ENCODE measurements at regions not wholly inside any gene's neighbourhood (a gene's known extent, or its start where the extent isn't known, plus 50 kb on each side); places are given as distances from the start of the nearest gene placed in this dataset.

- H3K4me1 ChIP-seq (ENCODE audit: insufficient read depth, low read length, poor library complexity, severe bottlenecking): peaks cover 34% of the 10 kb centered on the region
- no peaks in the 10 kb centered on the region for H3K36me3 ChIP-seq (ENCODE audit: insufficient read depth, low read length, poor library complexity, severe bottlenecking)
- peak; percentile 60 for DNase-seq (ENCODE audit: low spot score)
- H3K27ac ChIP-seq (ENCODE audit: low read depth, low read length, poor library complexity, severe bottlenecking): no peak overlapping the region
- H3K27me3 ChIP-seq (replicated peaks; ENCODE audit: insufficient read depth, low read depth, low read length, poor library complexity): no peaks in the 10 kb centered on the region
- TF ChIP-seq CTCF (conservative IDR thresholded peaks at IDR 0.05; ENCODE audit: low read depth, low read length): no peak
- TF ChIP-seq EZH2 (IDR thresholded peaks at IDR 0.05; ENCODE audit: borderline replicate concordance, low read depth, low read length, poor library complexity, severe bottlenecking): no peak
- no TSS peak for BruUV-seq (replicated peaks)
- no peak overlapping the region for H3K4me3 ChIP-seq (ENCODE audit: low read depth, low read length, poor library complexity, severe bottlenecking)
- ChIA-PET POLR2A (ENCODE audit: low non-redundant PET) (no interaction called here), CTCF (no interaction called here)
- H3K9me3 ChIP-seq (ENCODE audit: low read depth, low read length, poor library complexity, severe bottlenecking): peaks cover 6% of the 10 kb centered on the region
- intact Hi-C loops (cut with micrococcal nuclease; ENCODE audit: unreplicated experiment): no loop called here
These were observed 831.6 kb upstream of the EYS start for GRCh38 chr6:66538551-66539135.

GRCh38 chr6:66533921-66534404, 826.9 kb upstream of the EYS start:
- Histone ChIP-seq H3K27me3 (replicated peaks; ENCODE audit: insufficient read depth, low read depth, low read length, poor library complexity) (no peaks in the 10 kb centered on the region), H3K27ac (ENCODE audit: low read depth, low read length, poor library complexity, severe bottlenecking) (no peak overlapping the region), H3K4me3 (ENCODE audit: low read depth, low read length, poor library complexity, severe bottlenecking) (no peak overlapping the region), H3K4me1 (ENCODE audit: insufficient read depth, low read length, poor library complexity, severe bottlenecking) (peaks cover 38% of the 10 kb centered on the region), H3K9me3 (ENCODE audit: low read depth, low read length, poor library complexity, severe bottlenecking) (no peaks in the 10 kb centered on the region), H3K36me3 (ENCODE audit: insufficient read depth, low read length, poor library complexity, severe bottlenecking) (no peaks in the 10 kb centered on the region)
- intact Hi-C loops (cut with micrococcal nuclease; ENCODE audit: unreplicated experiment): no loop called here
- TF ChIP-seq CTCF (conservative IDR thresholded peaks at IDR 0.05; ENCODE audit: low read depth, low read length) (0 out of 2 replicates have a peak, but pooled peaks have one; percentile 28), EZH2 (IDR thresholded peaks at IDR 0.05; ENCODE audit: borderline replicate concordance, low read depth, low read length, poor library complexity, severe bottlenecking) (no peak)
- POLR2A ChIA-PET (ENCODE audit: low non-redundant PET): no interaction called here
- BruUV-seq (replicated peaks): no TSS peak
- DNase-seq (ENCODE audit: low spot score): peak; percentile 92
- CTCF ChIA-PET: no interaction called here

- Histone ChIP-seq H3K36me3 (ENCODE audit: insufficient read depth, low read length, poor library complexity, severe bottlenecking) (no peaks in the 10 kb centered on the region), H3K27ac (ENCODE audit: low read depth, low read length, poor library complexity, severe bottlenecking) (no peak overlapping the region), H3K4me1 (ENCODE audit: insufficient read depth, low read length, poor library complexity, severe bottlenecking) (no peaks in the 10 kb centered on the region), H3K9me3 (ENCODE audit: low read depth, low read length, poor library complexity, severe bottlenecking) (no peaks in the 10 kb centered on the region), H3K27me3 (replicated peaks; ENCODE audit: insufficient read depth, low read depth, low read length, poor library complexity) (no peaks in the 10 kb centered on the region), H3K4me3 (ENCODE audit: low read depth, low read length, poor library complexity, severe bottlenecking) (no peak overlapping the region)
- intact Hi-C loops (cut with micrococcal nuclease; ENCODE audit: unreplicated experiment): no loop called here
- BruUV-seq (replicated peaks): no TSS peak
- ChIA-PET CTCF (no interaction called here), POLR2A (ENCODE audit: low non-redundant PET) (no interaction called here)
- DNase-seq (ENCODE audit: low spot score): no peak
- TF ChIP-seq EZH2 (IDR thresholded peaks at IDR 0.05; ENCODE audit: borderline replicate concordance, low read depth, low read length, poor library complexity, severe bottlenecking): no peak
- no peak for TF ChIP-seq CTCF (conservative IDR thresholded peaks at IDR 0.05; ENCODE audit: low read depth, low read length)
These were observed 819.0 kb upstream of the EYS start for GRCh38 chr6:66526061-66526460.

All from A673 (cell line).